CD14-positive monocyte (primary cell): ENCODE measurements at regions not wholly inside any gene's neighbourhood (a gene's known extent, or its start where the extent isn't known, plus 50 kb on each side); places are given as distances from the start of the nearest gene placed in this dataset.

Experiments
- DNase-seq, 3 donors: peaks; one replicate each; pipeline ENCODE4 v3.0.0-alpha.2; 2011 to 2022
- H2AFZ ChIP-seq: 2 replicates; pipeline ENCODE4 v1.6.0; 2012; ENCODE audit warnings: mild to moderate bottlenecking, low read depth, low read length, inconsistent platforms; ENCODE audit not compliant: insufficient read depth, poor library complexity, severe bottlenecking
- H3K27ac ChIP-seq, 2 donors: 1 replicate in 1 of 2; 2 replicates in 1 of 2; pipeline ENCODE4 v1.5.1; 2012 to 2013; ENCODE audit warnings: low read length in 2 of 2, control low read depth in 1 of 2, inconsistent platforms in 1 of 2, low read depth in 1 of 2, mild to moderate bottlenecking in 1 of 2
- H3K27me3 ChIP-seq, 2 donors: one replicate each; pipeline versions ENCODE4 v1.6.0 to v1.6.1; 2011 to 2013; ENCODE audit warnings: low read length in 2 of 2; ENCODE audit not compliant: control insufficient read depth in 2 of 2, insufficient read depth in 2 of 2
- H3K36me3 ChIP-seq, 2 donors: replicated peaks in 1 of 2; 1 replicate in 1 of 2; 2 replicates in 1 of 2; pipeline versions ENCODE4 v1.5.1 to v1.6.1; 2012 to 2013; ENCODE audit warnings: low read length in 2 of 2, control low read depth in 1 of 2, inconsistent platforms in 1 of 2, mild to moderate bottlenecking in 1 of 2; ENCODE audit not compliant: insufficient read depth in 2 of 2, control insufficient read depth in 1 of 2
- H3K4me1 ChIP-seq, 2 donors: 1 replicate in 1 of 2; 2 replicates in 1 of 2; pipeline versions ENCODE4 v1.5.1 to v1.6.1; 2012 to 2013; ENCODE audit warnings: low read length in 2 of 2, control low read depth in 1 of 2, inconsistent platforms in 1 of 2, mild to moderate bottlenecking in 1 of 2, moderate library complexity in 1 of 2; ENCODE audit not compliant: insufficient read depth in 2 of 2, control insufficient read depth in 1 of 2
- H3K4me2 ChIP-seq: replicated peaks from 2 replicates; pipeline ENCODE3; 2012; ENCODE audit warnings: low read length, moderate library complexity, mild to moderate bottlenecking; ENCODE audit not compliant: poor library complexity, severe bottlenecking; ENCODE audit errors: extremely low read depth
- H3K4me3 ChIP-seq, 3 experiments: fragments of 200-600 bp in 1 of 3; sonication (generic) in 1 of 3; replicated peaks in 1 of 3; 1 replicate in 2 of 3; 2 replicates in 1 of 3; pipeline ENCODE4 v1.5.1; 2011 to 2013; ENCODE audit warnings: low read length in 3 of 3, mild to moderate bottlenecking in 3 of 3, control low read depth in 2 of 3, low read depth in 2 of 3, inconsistent platforms in 1 of 3, moderate library complexity in 1 of 3
- H3K79me2 ChIP-seq: 2 replicates; pipeline ENCODE4 v1.6.0; 2012; ENCODE audit warnings: mild to moderate bottlenecking, control low read depth, inconsistent platforms, low read length, moderate library complexity; ENCODE audit not compliant: insufficient read depth
- H3K9ac ChIP-seq: 2 replicates; pipeline ENCODE4 v1.6.0; 2017; ENCODE audit warnings: low read length, mild to moderate bottlenecking; ENCODE audit not compliant: insufficient read depth, poor library complexity, severe bottlenecking
- H3K9me3 ChIP-seq, 2 donors: replicated peaks in 1 of 2; 1 replicate in 1 of 2; 2 replicates in 1 of 2; pipeline versions ENCODE4 v1.5.1 to v1.6.1; 2012 to 2013; ENCODE audit warnings: low read length in 2 of 2, control low read depth in 1 of 2; ENCODE audit not compliant: control insufficient read depth in 1 of 2, insufficient read depth in 1 of 2
- H4K20me1 ChIP-seq: 2 replicates; pipeline ENCODE4 v1.6.0; 2012; ENCODE audit warnings: mild to moderate bottlenecking, low read length, control low read depth, moderate library complexity; ENCODE audit not compliant: insufficient read depth
- H3K27ac Mint-ChIP-seq, 7 donors: one replicate each; pipeline ENCODE4 v1.8.0; 2020; ENCODE audit warnings: mild to moderate bottlenecking in 7 of 7, mixed read lengths in 7 of 7, moderate library complexity in 6 of 7, inconsistent platforms in 2 of 7
- H3K27me3 Mint-ChIP-seq, 3 donors: one replicate each; pipeline ENCODE4 v1.8.0; 2021 to 2022; ENCODE audit warnings: low read depth in 3 of 3, mild to moderate bottlenecking in 3 of 3, mixed read lengths in 3 of 3, moderate library complexity in 3 of 3, inconsistent platforms in 1 of 3
- H3K36me3 Mint-ChIP-seq, 2 donors: one replicate each; pipeline ENCODE4 v1.8.0; 2020; ENCODE audit warnings: mixed read lengths in 2 of 2, inconsistent platforms in 1 of 2, mild to moderate bottlenecking in 1 of 2
- H3K4me1 Mint-ChIP-seq: one replicate; pipeline ENCODE4 v1.8.0; 2020; ENCODE audit warnings: mild to moderate bottlenecking, mixed read lengths
- H3K4me3 Mint-ChIP-seq, 2 donors: one replicate each; pipeline ENCODE4 v1.8.0; 2020; ENCODE audit warnings: mild to moderate bottlenecking in 2 of 2, mixed read lengths in 2 of 2, moderate library complexity in 1 of 2
- H3K9me3 Mint-ChIP-seq, 7 donors: one replicate each; pipeline ENCODE4 v1.8.0; 2020 to 2022; ENCODE audit warnings: mixed read lengths in 7 of 7, mild to moderate bottlenecking in 6 of 7, moderate library complexity in 6 of 7, inconsistent platforms in 2 of 7
- CTCF ChIP-seq: fragments of 200-600 bp; IDR thresholded peaks from one replicate; pipeline ENCODE4 v1.8.0; 2022; ENCODE audit warnings: antibody characterized with exemption, mild to moderate bottlenecking
- WGBS: methylation state at CpG from one replicate; pipeline ENCODE4 v1.1.5; 2013; ENCODE audit warnings: missing lambda C conversion rate; ENCODE audit not compliant: insufficient coverage; 5-methylcytosine and 5-hydroxymethylcytosine counted together
- intact Hi-C, 2 donors: fragments of 100-400 bp; cut with micrococcal nuclease; formaldehyde crosslinking; loops; one replicate each; pipeline versions ENCODE4 v1.15.0 to v1.15.1; 2023

GRCh38 chr10:4088354-4089066 is 303.5 kb upstream of the KLF6 start:
- Histone ChIP-seq H3K9ac (no peak overlapping the region), H3K27ac (no peak overlapping the region), H3K4me3 (no peak overlapping the region), H3K4me1 (no peaks in the 10 kb centered on the region), H3K4me2 (no peak overlapping the region), H3K79me2 (no peaks in the 10 kb centered on the region), H2AFZ (no peak overlapping the region), H3K27me3 (no peaks in the 10 kb centered on the region), H4K20me1 (no peaks in the 10 kb centered on the region), H3K36me3 (no peaks in the 10 kb centered on the region), H3K9me3 (peaks cover 0 to 3% of the 10 kb centered on the region in 2 donors)
- H3K4me1 Mint-ChIP-seq: no peaks in the 10 kb centered on the region
- TF ChIP-seq CTCF: no peak
- H3K36me3 Mint-ChIP-seq: no peaks in the 10 kb centered on the region
- WGBS: 96% methylated on average over 3 of the region's 14 CpGs
- H3K27ac Mint-ChIP-seq: no peak overlapping the region
- peaks cover 0 to 3% (median 1%) of the 10 kb centered on the region in 7 donors for H3K9me3 Mint-ChIP-seq
- no peak for DNase-seq
- intact Hi-C loops: no loop called here
- peaks cover 0 to 3% (median 0%) of the 10 kb centered on the region in 3 donors for H3K27me3 Mint-ChIP-seq
- H3K4me3 Mint-ChIP-seq: no peak overlapping the region

- H3K4me1 Mint-ChIP-seq: peaks cover 7% of the 10 kb centered on the region
- H3K27me3 Mint-ChIP-seq: peaks cover 0 to 3% (median 0%) of the 10 kb centered on the region in 3 donors
- H3K27ac Mint-ChIP-seq: peak overlapping the region in 1 of 7 donors; percentile 25
- no peak overlapping the region for H2AFZ ChIP-seq
- no peak for DNase-seq
- no peak overlapping the region for H3K4me2 ChIP-seq
- no peaks in the 10 kb centered on the region for H3K36me3 ChIP-seq
- 85% methylated on average over 10 of the region's 14 CpGs for WGBS
- no peaks in the 10 kb centered on the region for H3K36me3 Mint-ChIP-seq
- H3K4me1 ChIP-seq: peaks cover 6% of the 10 kb centered on the region in 2 donors
- no peaks in the 10 kb centered on the region for H3K79me2 ChIP-seq
- no peaks in the 10 kb centered on the region for H3K27me3 ChIP-seq
- peaks cover 0 to 3% of the 10 kb centered on the region in 2 donors for H3K9me3 ChIP-seq
- intact Hi-C loops: no loop called here
- no peak overlapping the region for H3K27ac ChIP-seq
- H4K20me1 ChIP-seq: no peaks in the 10 kb centered on the region
- no peak overlapping the region for H3K4me3 ChIP-seq
- peaks cover 0 to 3% (median 1%) of the 10 kb centered on the region in 7 donors for H3K9me3 Mint-ChIP-seq
- H3K9ac ChIP-seq: no peak overlapping the region
- no peak overlapping the region for H3K4me3 Mint-ChIP-seq
- no peak for TF ChIP-seq CTCF
These were observed 301.3 kb upstream of the KLF6 start for GRCh38 chr10:4086131-4086898.
